ENCODE measurements at regions not wholly inside any gene's neighbourhood (a gene's known extent, or its start where the extent isn't known, plus 50 kb on each side); places are given as distances from the start of the nearest gene placed in this dataset.

DNA sequence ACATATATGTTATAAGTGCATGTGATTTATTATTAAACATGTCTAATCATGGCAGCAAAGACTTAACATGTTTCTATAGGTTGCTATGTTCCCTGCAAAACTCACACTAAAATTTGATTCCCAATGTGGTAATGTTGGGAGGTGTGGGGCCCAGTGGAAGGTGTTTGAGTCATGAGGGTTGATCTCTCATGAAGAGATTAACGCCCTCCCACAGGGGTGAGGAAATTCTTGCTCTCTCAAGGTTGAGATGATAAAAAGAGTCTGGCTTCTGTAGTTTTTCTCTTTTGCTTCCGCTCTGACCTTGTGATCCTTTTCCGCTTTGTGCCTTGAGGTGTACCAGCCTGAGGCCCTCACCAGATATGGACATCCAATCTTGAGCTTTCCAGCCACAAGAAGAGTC is 737.5 kb upstream of the SLITRK5 start:
- Histone ChIP-seq H3K4me3 (no peak overlapping the region), H3K36me3 (ENCODE audit: insufficient read depth in 1 of 2, low read depth in 1 of 2) (no peaks in the 10 kb centered on the region), H3K27me3 (ENCODE audit: insufficient read depth in 3 of 3, low read length in 2 of 3) (no peaks in the 10 kb centered on the region), H3K9me3 (no peaks in the 10 kb centered on the region), H3K4me1 (no peaks in the 10 kb centered on the region), H3K27ac (no peak overlapping the region)
- no peak for DNase-seq
- TF ChIP-seq, protein P1, sequence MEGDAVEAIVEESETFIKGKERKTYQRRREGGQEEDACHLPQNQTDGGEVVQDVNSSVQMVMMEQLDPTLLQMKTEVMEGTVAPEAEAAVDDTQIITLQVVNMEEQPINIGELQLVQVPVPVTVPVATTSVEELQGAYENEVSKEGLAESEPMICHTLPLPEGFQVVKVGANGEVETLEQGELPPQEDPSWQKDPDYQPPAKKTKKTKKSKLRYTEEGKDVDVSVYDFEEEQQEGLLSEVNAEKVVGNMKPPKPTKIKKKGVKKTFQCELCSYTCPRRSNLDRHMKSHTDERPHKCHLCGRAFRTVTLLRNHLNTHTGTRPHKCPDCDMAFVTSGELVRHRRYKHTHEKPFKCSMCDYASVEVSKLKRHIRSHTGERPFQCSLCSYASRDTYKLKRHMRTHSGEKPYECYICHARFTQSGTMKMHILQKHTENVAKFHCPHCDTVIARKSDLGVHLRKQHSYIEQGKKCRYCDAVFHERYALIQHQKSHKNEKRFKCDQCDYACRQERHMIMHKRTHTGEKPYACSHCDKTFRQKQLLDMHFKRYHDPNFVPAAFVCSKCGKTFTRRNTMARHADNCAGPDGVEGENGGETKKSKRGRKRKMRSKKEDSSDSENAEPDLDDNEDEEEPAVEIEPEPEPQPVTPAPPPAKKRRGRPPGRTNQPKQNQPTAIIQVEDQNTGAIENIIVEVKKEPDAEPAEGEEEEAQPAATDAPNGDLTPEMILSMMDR (IDR thresholded peaks at IDR 0.05), result no peak
- intact Hi-C loops (cut with DNase I), result no loop called here
- WGBS, 3 donors, result 77 to 89% (median 81%) methylated on average over 3 of the region's 3 CpGs
- ATAC-seq, result no peak

GRCh38 chr13:86937316-86937715 is 733.9 kb upstream of the SLITRK5 start:
- H3K9me3 ChIP-seq, result no peaks in the 10 kb centered on the region
- no peaks in the 10 kb centered on the region for H3K4me1 ChIP-seq
- H3K27me3 ChIP-seq (ENCODE audit: insufficient read depth in 3 of 3, low read length in 2 of 3), result no peaks in the 10 kb centered on the region
- H3K27ac ChIP-seq, result no peak overlapping the region
- ATAC-seq (no peak), DNase-seq (no peak)
- 82 to 86% (median 85%) methylated on average over 2 of the region's 2 CpGs for WGBS, 3 donors
- intact Hi-C loops (cut with DNase I), result no loop called here
- H3K4me3 ChIP-seq, result no peak overlapping the region
- H3K36me3 ChIP-seq (ENCODE audit: insufficient read depth in 1 of 2, low read depth in 1 of 2), result no peaks in the 10 kb centered on the region
- TF ChIP-seq, protein P1 (IDR thresholded peaks at IDR 0.05), result no peak

DNA sequence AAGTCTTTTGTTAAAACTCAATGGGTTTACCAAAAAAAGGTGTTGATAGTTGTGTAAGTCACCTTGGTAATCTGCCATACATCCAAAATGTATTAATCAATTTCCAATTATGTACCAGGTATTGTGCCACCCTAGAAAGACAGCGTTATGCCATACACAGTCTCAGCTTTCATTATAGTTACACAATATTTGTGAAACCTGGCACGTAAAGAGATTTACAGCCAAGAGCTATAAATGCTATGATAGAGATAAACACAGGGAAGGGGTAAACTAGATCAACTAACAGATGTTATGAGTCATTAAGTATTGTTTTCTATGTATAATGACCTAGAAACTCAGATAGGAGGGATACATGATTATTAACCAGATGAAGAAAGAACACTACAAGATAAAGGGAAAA is 725.6 kb upstream of the SLITRK5 start:
- H3K4me1 ChIP-seq, result no peaks in the 10 kb centered on the region
- no peak overlapping the region for H3K4me3 ChIP-seq
- no peaks in the 10 kb centered on the region for H3K27me3 ChIP-seq (ENCODE audit: insufficient read depth in 3 of 3, low read length in 2 of 3)
- 68 to 76% (median 72%) methylated on average over 2 of the region's 2 CpGs for WGBS, 3 donors
- intact Hi-C loops (cut with DNase I), result no loop called here
- TF ChIP-seq, protein P1 (IDR thresholded peaks at IDR 0.05), result no peak
- H3K9me3 ChIP-seq, result no peaks in the 10 kb centered on the region
- DNase-seq, result no peak
- no peak overlapping the region for H3K27ac ChIP-seq
- no peak for ATAC-seq
- H3K36me3 ChIP-seq (ENCODE audit: insufficient read depth in 1 of 2, low read depth in 1 of 2), result no peaks in the 10 kb centered on the region

DNA sequence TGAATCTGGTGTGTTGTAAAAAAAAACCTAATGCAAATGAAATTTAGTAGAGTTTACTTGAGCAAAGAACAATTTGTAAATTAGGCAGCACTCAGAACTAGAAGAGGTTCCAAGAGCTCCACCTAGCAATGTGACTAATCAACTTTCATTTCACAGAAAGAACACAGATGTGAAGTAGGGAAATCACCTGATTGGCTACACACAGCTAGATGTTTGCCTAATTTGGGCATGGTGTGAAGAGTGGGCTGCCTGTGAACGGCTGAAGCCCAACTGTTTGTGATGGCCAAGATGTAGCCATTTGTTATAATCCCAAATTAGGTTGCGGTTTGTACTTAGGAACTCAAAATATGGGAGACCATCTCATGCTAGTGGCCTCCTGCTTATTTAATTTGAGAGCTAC is 724.4 kb upstream of the SLITRK5 start:
- Histone ChIP-seq H3K4me1 (no peaks in the 10 kb centered on the region), H3K9me3 (no peaks in the 10 kb centered on the region), H3K27ac (no peak overlapping the region), H3K4me3 (no peak overlapping the region), H3K36me3 (ENCODE audit: insufficient read depth in 1 of 2, low read depth in 1 of 2) (no peaks in the 10 kb centered on the region), H3K27me3 (ENCODE audit: insufficient read depth in 3 of 3, low read length in 2 of 3) (no peaks in the 10 kb centered on the region)
- ATAC-seq, result no peak
- TF ChIP-seq, protein P1 (IDR thresholded peaks at IDR 0.05), result no peak
- WGBS, 3 donors, result 61 to 78% (median 62%) methylated on average over 2 of the region's 2 CpGs
- intact Hi-C loops (cut with DNase I), result no loop called here
- no peak for DNase-seq

GRCh38 chr13:86954341-86954740 is 716.8 kb upstream of the SLITRK5 start:
- Histone ChIP-seq H3K4me3 (no peak overlapping the region), H3K4me1 (no peaks in the 10 kb centered on the region), H3K27me3 (ENCODE audit: insufficient read depth in 3 of 3, low read length in 2 of 3) (no peaks in the 10 kb centered on the region), H3K9me3 (peaks cover 3% of the 10 kb centered on the region), H3K27ac (no peak overlapping the region), H3K36me3 (ENCODE audit: insufficient read depth in 1 of 2, low read depth in 1 of 2) (no peaks in the 10 kb centered on the region)
- intact Hi-C loops (cut with DNase I), result no loop called here
- WGBS, 3 donors, result 12 to 16% (median 13%) methylated on average over 1 of the region's 1 CpG
- TF ChIP-seq, protein P1 (IDR thresholded peaks at IDR 0.05), result no peak
- no peak for ATAC-seq
- DNase-seq, result no peak
